ENCODE measurements at regions not wholly inside any gene's neighbourhood (a gene's known extent, or its start where the extent isn't known, plus 50 kb on each side); places are given as distances from the start of the nearest gene placed in this dataset.
"Not testable (repeated sequence)": the region's sequence is repeated elsewhere in the genome, so short reads cannot be mapped to it uniquely, and the experiment has no call there.

DNA sequence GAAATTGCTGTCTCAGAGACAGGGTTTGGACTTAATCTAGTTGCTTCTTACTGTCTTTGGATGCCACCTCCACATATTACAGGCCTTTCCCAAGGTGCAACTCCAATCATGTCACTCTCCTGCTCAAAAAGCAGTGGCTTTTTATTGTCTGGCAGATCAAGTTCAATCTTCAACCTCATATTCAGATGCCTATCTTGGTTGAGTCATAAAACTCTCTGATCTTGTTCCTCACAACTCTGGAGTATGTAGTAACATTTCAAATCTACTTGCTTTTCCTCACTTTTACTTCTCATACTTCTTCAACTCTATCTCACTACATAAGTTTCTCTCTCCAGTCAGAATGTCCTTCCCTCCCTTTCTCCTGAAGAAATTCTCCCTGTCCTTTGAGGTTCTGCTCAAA, 180.6 kb downstream of the VSIG4 start:
- Histone ChIP-seq H3K27me3 (ENCODE audit: control insufficient read depth in 1 of 2, insufficient read depth in 2 of 2, low read length in 2 of 2) (peaks cover 0 to 4% of the 10 kb centered on the region in 2 donors), H3K36me3 (ENCODE audit: insufficient read depth, low read length) (no peaks in the 10 kb centered on the region), H3K27ac (ENCODE audit: low read depth, low read length) (no peak overlapping the region), H3K4me1 (ENCODE audit: insufficient read depth, low read length) (no peaks in the 10 kb centered on the region), H3K9me3 (ENCODE audit: low read length) (no peaks in the 10 kb centered on the region), H3K9ac (ENCODE audit: low read length) (no peak overlapping the region), H3K4me3 (ENCODE audit: low read depth in 1 of 2, low read length in 2 of 2) (no peak overlapping the region)

DNA sequence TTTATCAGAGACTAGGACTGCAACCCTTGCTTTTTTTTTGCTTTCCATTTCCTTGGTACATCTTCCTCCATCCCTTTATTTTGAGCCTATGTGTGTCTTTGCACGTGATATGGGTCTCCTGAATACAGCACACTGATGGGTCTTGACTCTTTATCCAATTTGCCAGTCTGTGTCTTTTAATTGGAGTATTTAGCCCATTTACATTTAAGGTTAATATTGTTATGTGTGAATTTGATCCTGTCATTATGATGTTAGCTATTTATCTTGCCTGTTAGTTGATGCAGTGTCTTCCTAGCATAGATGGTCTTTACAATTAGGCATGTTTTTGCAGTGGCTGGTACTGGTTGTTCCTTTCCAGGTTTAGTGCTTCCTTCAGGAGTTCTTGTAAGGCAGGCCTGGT, 185.4 kb downstream of the VSIG4 start:
- H3K4me1 ChIP-seq (ENCODE audit: insufficient read depth, low read length); H3K36me3 ChIP-seq (ENCODE audit: insufficient read depth, low read length); H3K27ac ChIP-seq (ENCODE audit: low read depth, low read length): not testable (repeated sequence)

DNA sequence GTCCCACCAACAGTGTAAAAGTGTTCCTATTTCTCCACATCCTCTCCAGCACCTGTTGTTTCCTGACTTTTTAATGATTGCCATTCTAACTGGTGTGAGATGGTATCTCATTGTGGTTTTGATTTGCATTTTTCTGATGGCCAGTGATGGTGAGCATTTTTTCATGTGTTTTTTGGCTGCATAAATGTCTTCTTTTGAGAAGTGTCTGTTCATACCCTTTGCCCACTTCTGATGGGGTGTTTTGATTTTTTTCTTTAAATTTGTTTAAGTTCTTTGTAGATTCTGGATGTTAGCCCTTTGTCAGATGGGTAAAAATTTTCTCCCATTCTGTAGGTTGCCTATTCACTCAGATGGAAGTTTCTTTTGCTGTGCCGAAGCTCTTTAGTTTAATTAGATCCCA, 183.9 kb downstream of the MSN start:
- not testable (repeated sequence) for H3K4me1 ChIP-seq (ENCODE audit: insufficient read depth, low read length); H3K9me3 ChIP-seq (ENCODE audit: low read length); H3K4me3 ChIP-seq (ENCODE audit: low read depth in 1 of 2, low read length in 2 of 2); H3K27me3 ChIP-seq (ENCODE audit: control insufficient read depth in 1 of 2, insufficient read depth in 2 of 2, low read length in 2 of 2); H3K9ac ChIP-seq (ENCODE audit: low read length); H3K36me3 ChIP-seq (ENCODE audit: insufficient read depth, low read length); H3K27ac ChIP-seq (ENCODE audit: low read depth, low read length)

More for the DNA sequence above, 185.4 kb downstream of the VSIG4 start:
- not testable (repeated sequence) for H3K27me3 ChIP-seq (ENCODE audit: control insufficient read depth in 1 of 2, insufficient read depth in 2 of 2, low read length in 2 of 2); H3K9ac ChIP-seq (ENCODE audit: low read length); H3K4me3 ChIP-seq (ENCODE audit: low read depth in 1 of 2, low read length in 2 of 2); H3K9me3 ChIP-seq (ENCODE audit: low read length)

DNA sequence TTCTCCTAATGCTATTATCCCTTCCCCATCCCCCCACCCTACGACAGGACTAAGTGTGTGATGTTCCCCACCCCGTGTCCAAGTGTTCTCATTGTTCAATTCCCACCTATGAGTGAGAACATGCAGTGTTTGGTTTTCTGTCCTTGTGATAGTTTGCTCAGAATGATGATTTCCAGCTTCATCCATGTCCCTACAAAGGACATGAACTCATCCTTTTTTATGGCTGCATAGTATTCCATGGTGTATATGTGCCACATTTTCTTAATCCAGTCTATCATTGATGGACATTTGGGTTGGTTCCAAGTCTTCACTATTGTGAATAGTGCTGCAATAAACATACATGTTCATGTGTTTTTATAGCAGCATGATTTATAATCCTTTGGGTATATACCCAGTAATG, 183.4 kb downstream of the MSN start:
- not testable (repeated sequence) for H3K9me3 ChIP-seq (ENCODE audit: low read length); H3K4me3 ChIP-seq (ENCODE audit: low read depth in 1 of 2, low read length in 2 of 2)

DNA sequence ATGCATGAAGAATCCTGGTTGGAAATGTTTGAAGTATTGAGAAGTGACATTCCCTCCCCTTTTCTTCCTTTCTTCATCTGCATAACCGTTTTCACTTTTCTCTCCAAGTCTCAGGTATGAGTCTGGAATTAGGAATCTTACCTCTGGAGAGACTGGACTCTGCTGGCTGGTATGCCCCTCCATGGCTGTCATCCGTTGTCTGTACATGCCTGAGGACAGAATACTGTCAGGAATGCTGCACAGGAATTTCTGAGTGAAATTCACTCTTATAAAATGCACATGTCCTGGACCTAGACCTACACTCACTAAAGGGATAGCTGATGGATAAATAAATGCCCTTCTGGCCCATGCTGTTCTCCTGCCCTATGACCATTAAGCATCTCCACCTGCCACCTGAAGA, 179.5 kb downstream of the MSN start:
- Histone ChIP-seq H3K27me3 (ENCODE audit: control insufficient read depth in 1 of 2, insufficient read depth in 2 of 2, low read length in 2 of 2) (peaks cover 0 to 4% of the 10 kb centered on the region in 2 donors), H3K9ac (ENCODE audit: low read length) (no peak overlapping the region), H3K36me3 (ENCODE audit: insufficient read depth, low read length) (no peaks in the 10 kb centered on the region), H3K4me1 (ENCODE audit: insufficient read depth, low read length) (no peaks in the 10 kb centered on the region), H3K9me3 (ENCODE audit: low read length) (no peaks in the 10 kb centered on the region), H3K4me3 (ENCODE audit: low read depth in 1 of 2, low read length in 2 of 2) (no peak overlapping the region), H3K27ac (ENCODE audit: low read depth, low read length) (no peak overlapping the region)

More for the DNA sequence above, 183.4 kb downstream of the MSN start:
- H3K27me3 ChIP-seq (ENCODE audit: control insufficient read depth in 1 of 2, insufficient read depth in 2 of 2, low read length in 2 of 2); H3K4me1 ChIP-seq (ENCODE audit: insufficient read depth, low read length); H3K36me3 ChIP-seq (ENCODE audit: insufficient read depth, low read length); H3K9ac ChIP-seq (ENCODE audit: low read length); H3K27ac ChIP-seq (ENCODE audit: low read depth, low read length): not testable (repeated sequence)

DNA sequence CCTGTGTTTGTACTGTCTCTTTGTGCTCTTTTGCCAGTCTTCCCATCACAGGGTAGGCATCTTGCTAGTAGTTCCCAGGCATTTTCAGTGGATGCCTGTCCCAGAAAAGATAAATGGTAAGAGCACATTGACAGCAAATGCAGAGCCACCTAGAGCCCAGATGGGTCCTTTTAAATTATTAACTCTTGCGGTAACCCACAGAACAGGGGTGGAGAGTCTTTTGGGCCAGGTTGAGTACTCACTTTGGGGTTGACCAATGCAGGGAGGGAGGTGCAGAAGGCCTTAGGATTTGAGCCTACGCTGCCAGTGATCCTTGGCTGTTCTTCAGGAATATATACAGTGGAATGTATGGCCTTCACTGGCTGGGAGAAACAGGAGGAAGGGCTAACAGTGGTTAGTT, 173.8 kb downstream of the MSN start:
- no peak overlapping the region for H3K4me3 ChIP-seq (ENCODE audit: low read depth in 1 of 2, low read length in 2 of 2)
- peaks cover 0 to 4% of the 10 kb centered on the region in 2 donors for H3K27me3 ChIP-seq (ENCODE audit: control insufficient read depth in 1 of 2, insufficient read depth in 2 of 2, low read length in 2 of 2)
- no peaks in the 10 kb centered on the region for H3K36me3 ChIP-seq (ENCODE audit: insufficient read depth, low read length)
- H3K27ac ChIP-seq (ENCODE audit: low read depth, low read length) = no peak overlapping the region
- no peaks in the 10 kb centered on the region for H3K4me1 ChIP-seq (ENCODE audit: insufficient read depth, low read length)
- no peak overlapping the region for H3K9ac ChIP-seq (ENCODE audit: low read length)
- no peaks in the 10 kb centered on the region for H3K9me3 ChIP-seq (ENCODE audit: low read length)

DNA sequence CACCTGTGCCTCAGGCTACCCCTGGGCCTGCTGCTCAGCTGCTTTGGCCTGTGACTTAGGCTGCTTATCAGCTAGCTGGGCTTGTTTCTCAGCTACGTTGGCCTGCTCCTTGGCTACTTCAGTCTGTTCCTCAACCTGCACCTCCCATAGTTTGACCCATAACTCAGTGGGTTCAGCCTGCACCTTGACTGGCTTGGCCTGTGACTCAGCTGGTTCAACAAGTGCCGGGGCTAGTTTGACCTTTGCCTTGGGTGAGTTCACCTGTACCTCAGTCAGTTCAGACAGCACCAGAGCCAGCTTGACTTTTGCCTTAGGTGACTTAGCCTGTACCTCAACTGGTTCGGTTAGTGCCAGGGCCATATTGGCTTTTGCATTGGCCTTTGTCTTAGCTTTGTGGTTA, 171.2 kb downstream of the MSN start:
- Histone ChIP-seq H3K4me3 (ENCODE audit: low read depth in 1 of 2, low read length in 2 of 2) (no peak overlapping the region), H3K9ac (ENCODE audit: low read length) (no peak overlapping the region), H3K9me3 (ENCODE audit: low read length) (no peaks in the 10 kb centered on the region), H3K27me3 (ENCODE audit: control insufficient read depth in 1 of 2, insufficient read depth in 2 of 2, low read length in 2 of 2) (peaks cover 0 to 4% of the 10 kb centered on the region in 2 donors), H3K27ac (ENCODE audit: low read depth, low read length) (no peak overlapping the region), H3K36me3 (ENCODE audit: insufficient read depth, low read length) (no peaks in the 10 kb centered on the region), H3K4me1 (ENCODE audit: insufficient read depth, low read length) (no peaks in the 10 kb centered on the region)

DNA sequence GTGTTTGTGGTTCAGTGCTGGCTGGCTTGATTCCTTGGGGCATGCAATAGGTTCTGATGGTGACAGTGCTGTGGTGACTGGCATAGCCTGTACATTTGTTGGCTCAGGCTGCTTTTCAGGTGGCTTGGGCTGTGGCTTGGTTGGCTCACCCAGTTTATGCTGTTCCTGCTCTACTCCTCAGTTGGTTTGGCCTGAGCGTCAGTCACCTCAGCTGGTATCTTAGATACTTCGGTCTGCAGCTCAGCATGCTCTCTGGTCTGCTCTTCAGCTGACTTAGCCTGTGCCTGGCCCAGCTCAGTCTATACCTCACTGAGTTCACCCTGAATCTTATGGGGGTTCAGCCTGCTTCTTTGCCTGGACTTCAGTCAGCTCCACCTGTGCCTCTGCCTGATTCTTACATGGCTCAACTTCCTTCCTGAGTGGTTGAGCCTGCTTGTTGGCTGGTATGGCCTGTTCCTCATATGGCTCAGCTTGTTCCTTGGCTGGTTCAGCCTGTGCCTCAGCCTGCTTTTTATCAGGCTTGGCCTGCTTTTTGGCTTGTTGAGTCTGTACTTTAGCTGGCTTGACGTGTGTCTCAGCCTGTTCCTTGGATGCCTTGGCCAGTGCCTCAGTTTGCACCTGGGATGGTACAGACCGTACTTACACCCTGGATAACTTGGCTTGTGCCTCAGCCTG, 170.6 kb downstream of the MSN start:
- Histone ChIP-seq H3K27ac (ENCODE audit: low read depth, low read length) (no peak overlapping the region), H3K9me3 (ENCODE audit: low read length) (no peaks in the 10 kb centered on the region)

DNA sequence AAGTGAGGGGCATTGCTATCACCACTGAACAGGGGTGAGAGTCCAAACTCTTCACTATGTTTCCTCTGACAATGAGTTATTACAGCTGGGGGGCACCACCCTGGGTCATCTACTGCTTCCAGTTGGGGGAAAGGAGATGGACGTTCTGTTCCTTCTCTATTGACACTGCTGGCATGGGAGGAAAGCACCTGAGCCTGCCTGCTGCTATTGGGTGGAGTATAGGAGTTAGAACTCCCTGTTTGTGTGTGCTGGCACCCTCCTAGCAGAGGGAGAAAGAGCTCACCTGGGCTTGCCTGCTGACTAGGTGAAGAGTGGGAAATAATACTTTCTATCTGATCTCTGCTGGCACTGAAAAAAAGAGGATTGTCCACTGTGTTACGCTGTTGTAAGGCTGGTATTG, 163.8 kb downstream of the MSN start:
- no peaks in the 10 kb centered on the region for H3K4me1 ChIP-seq (ENCODE audit: insufficient read depth, low read length)
- no peaks in the 10 kb centered on the region for H3K9me3 ChIP-seq (ENCODE audit: low read length)
- H3K9ac ChIP-seq (ENCODE audit: low read length) = no peak overlapping the region
- no peak overlapping the region for H3K27ac ChIP-seq (ENCODE audit: low read depth, low read length)
- H3K4me3 ChIP-seq (ENCODE audit: low read depth in 1 of 2, low read length in 2 of 2) = no peak overlapping the region
- no peaks in the 10 kb centered on the region for H3K36me3 ChIP-seq (ENCODE audit: insufficient read depth, low read length)
- peaks cover 0 to 4% of the 10 kb centered on the region in 2 donors for H3K27me3 ChIP-seq (ENCODE audit: control insufficient read depth in 1 of 2, insufficient read depth in 2 of 2, low read length in 2 of 2)

More for the DNA sequence above, 170.6 kb downstream of the MSN start:
- H3K9ac ChIP-seq (ENCODE audit: low read length) = no peak overlapping the region
- H3K4me1 ChIP-seq (ENCODE audit: insufficient read depth, low read length) = no peaks in the 10 kb centered on the region
- H3K27me3 ChIP-seq (ENCODE audit: control insufficient read depth in 1 of 2, insufficient read depth in 2 of 2, low read length in 2 of 2) = peaks cover 0 to 4% of the 10 kb centered on the region in 2 donors
- H3K4me3 ChIP-seq (ENCODE audit: low read depth in 1 of 2, low read length in 2 of 2) = no peak overlapping the region
- H3K36me3 ChIP-seq (ENCODE audit: insufficient read depth, low read length) = no peaks in the 10 kb centered on the region

DNA sequence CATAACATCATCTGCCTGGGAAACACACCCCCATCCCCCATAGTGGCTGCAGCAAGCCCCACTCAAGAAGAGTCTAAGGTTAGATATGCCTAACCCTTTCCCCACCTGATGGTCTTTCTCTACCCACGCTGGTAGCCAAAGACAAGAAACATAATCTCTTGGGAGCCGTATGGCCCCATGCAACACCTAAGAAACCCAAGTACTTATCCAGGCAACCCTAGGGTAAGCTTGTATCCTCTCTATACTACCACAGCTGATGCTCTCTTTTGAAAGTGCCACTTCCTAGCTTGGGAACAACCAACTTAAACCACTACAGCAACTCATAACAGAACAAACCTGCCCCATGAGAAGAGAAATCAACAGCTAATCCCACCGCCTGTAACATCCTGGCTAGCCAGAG, 161.1 kb downstream of the MSN start:
- Histone ChIP-seq H3K36me3 (ENCODE audit: insufficient read depth, low read length) (no peaks in the 10 kb centered on the region), H3K4me3 (ENCODE audit: low read depth in 1 of 2, low read length in 2 of 2) (no peak overlapping the region)

DNA sequence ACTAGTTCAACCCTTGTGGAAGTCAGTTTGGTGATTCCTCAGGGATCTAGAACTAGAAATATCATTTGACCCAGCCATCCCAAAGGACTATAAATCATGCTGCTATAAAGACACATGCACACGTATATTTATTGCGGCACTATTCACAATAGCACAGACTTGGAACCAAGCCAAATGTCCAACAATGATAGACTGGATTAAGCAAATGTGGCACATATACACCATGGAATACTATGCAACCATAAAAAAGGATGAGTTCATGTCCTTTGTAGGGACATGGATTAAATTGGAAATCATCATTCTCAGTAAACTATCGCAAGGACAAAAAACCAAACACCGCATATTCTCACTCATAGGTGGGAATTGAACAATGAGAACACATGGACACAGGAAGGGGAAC, 157.8 kb downstream of the MSN start:
- not testable (repeated sequence) for H3K36me3 ChIP-seq (ENCODE audit: insufficient read depth, low read length); H3K4me3 ChIP-seq (ENCODE audit: low read depth in 1 of 2, low read length in 2 of 2); H3K9me3 ChIP-seq (ENCODE audit: low read length); H3K27me3 ChIP-seq (ENCODE audit: control insufficient read depth in 1 of 2, insufficient read depth in 2 of 2, low read length in 2 of 2); H3K9ac ChIP-seq (ENCODE audit: low read length); H3K4me1 ChIP-seq (ENCODE audit: insufficient read depth, low read length); H3K27ac ChIP-seq (ENCODE audit: low read depth, low read length)

More for the DNA sequence above, 161.1 kb downstream of the MSN start:
- H3K9ac ChIP-seq (ENCODE audit: low read length) = no peak overlapping the region
- no peaks in the 10 kb centered on the region for H3K9me3 ChIP-seq (ENCODE audit: low read length)
- peaks cover 0 to 4% of the 10 kb centered on the region in 2 donors for H3K27me3 ChIP-seq (ENCODE audit: control insufficient read depth in 1 of 2, insufficient read depth in 2 of 2, low read length in 2 of 2)
- H3K27ac ChIP-seq (ENCODE audit: low read depth, low read length) = no peak overlapping the region
- H3K4me1 ChIP-seq (ENCODE audit: insufficient read depth, low read length) = no peaks in the 10 kb centered on the region

DNA sequence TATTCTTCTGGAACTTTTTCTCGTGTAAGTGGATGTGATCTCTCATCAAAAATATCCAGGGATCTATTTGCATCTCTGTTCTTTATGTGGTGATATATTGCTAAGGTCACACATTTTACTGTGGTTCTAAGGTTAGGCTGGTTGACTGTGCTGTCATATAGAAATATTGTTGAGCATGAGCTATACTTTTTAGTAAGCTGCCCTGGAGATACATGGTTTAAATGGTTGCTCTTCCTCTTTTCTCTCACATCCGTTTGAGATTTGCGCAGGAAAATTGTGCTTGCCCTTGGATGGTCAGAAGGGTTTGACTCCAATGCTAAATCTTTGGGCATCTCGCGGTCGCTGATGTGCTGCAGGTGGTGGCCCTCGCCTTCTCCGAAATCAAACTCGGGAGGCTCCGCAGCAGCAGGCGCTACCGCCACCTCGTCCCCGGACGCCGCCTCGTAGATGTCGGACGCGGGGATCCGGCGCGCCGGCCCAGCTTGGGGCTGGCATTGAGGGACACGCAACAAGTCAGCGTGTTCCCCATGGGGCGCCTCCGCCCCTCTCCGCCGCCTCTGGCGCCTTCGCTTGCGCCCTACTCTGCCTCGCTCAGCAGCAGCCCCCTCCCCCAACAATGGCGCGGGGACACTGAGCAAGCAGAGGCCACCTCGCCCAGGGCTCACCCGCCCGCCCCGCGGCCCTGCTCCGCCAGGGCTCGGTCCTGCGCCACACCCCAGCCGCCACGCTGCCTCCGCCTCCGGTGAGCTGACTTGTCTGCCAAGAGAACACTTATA, 154.5 kb downstream of the MSN start:
- no peaks in the 10 kb centered on the region for H3K4me1 ChIP-seq (ENCODE audit: insufficient read depth, low read length)
- no peaks in the 10 kb centered on the region for H3K9me3 ChIP-seq (ENCODE audit: low read length)
- H3K4me3 ChIP-seq (ENCODE audit: low read depth in 1 of 2, low read length in 2 of 2) = no peak overlapping the region
- H3K27ac ChIP-seq (ENCODE audit: low read depth, low read length) = no peak overlapping the region
- no peak overlapping the region for H3K9ac ChIP-seq (ENCODE audit: low read length)
- no peaks in the 10 kb centered on the region for H3K36me3 ChIP-seq (ENCODE audit: insufficient read depth, low read length)
- H3K27me3 ChIP-seq (ENCODE audit: control insufficient read depth in 1 of 2, insufficient read depth in 2 of 2, low read length in 2 of 2) = no peaks in the 10 kb centered on the region

Data from muscle layer of colon (tissue), 2 donors.